Kidney epithelial cell (primary cell): ENCODE measurements at regions not wholly inside any gene's neighbourhood (a gene's known extent, or its start where the extent isn't known, plus 50 kb on each side); places are given as distances from the start of the nearest gene placed in this dataset.

Experiments used
- DNase-seq: peaks from one replicate; pipeline ENCODE4 v3.0.0-alpha.2; 2010; ENCODE audit warnings: low read depth
- H3K27me3 ChIP-seq: 2 replicates; pipeline ENCODE4 v1.6.0; 2011; ENCODE audit warnings: low read length; ENCODE audit not compliant: control insufficient read depth, insufficient read depth
- H3K36me3 ChIP-seq: 2 replicates; pipeline ENCODE4 v1.5.1; 2011; ENCODE audit warnings: low read length; ENCODE audit not compliant: control insufficient read depth, insufficient read depth
- H3K4me3 ChIP-seq: 2 replicates; pipeline ENCODE4 v1.5.1; 2011; ENCODE audit warnings: low read depth, mild to moderate bottlenecking, control low read depth, low read length
- TF ChIP-seq, protein P1 (sequence below): IDR thresholded peaks from 2 replicates; pipeline ENCODE4 v1.5.1; 2011; ENCODE audit warnings: mild to moderate bottlenecking, moderate library complexity, low read length, control low read depth, inconsistent platforms; ENCODE audit not compliant: insufficient read depth, poor library complexity, severe bottlenecking

DNA sequence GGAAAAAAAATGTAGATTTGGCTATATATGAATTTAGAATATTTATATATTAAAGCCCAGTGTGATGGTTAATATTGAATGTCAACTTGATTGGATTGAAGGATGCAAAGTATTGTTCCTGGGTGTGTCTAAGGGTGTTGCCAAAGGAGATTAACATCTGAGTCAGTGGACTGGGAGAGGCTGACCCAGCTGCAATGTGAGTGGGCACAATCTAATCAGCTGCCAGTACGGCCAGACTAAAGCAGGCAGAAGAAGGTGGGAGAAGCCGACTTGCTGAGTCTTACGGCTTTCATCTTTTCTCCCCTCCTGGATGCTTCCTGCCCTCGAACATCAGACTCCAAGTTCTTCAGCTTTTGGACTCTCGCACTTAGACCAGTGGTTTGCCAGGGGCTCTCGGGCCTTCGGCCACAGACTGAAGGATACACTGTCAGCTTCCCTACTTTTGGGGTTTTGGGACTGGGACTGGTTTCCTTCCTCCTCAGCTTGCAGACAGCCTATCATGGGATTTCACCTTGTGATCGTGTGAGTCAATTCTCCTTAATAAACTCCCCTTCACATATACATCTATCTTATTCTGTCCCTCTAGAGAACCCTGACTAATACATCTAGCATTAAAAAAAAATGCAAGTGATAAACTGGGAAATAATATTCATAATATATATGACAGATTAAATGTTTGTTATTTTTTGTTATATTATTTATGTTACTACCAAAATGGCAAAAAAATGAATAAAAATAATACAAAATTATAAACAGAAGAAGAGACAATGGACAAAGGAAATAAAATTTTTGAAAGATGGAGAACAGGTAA is 122.4 kb downstream of the DLEU7 start:
- Histone ChIP-seq H3K27me3 (no peaks in the 10 kb centered on the region), H3K36me3 (no peaks in the 10 kb centered on the region), H3K4me3 (no peak overlapping the region)
- TF ChIP-seq, protein P1, sequence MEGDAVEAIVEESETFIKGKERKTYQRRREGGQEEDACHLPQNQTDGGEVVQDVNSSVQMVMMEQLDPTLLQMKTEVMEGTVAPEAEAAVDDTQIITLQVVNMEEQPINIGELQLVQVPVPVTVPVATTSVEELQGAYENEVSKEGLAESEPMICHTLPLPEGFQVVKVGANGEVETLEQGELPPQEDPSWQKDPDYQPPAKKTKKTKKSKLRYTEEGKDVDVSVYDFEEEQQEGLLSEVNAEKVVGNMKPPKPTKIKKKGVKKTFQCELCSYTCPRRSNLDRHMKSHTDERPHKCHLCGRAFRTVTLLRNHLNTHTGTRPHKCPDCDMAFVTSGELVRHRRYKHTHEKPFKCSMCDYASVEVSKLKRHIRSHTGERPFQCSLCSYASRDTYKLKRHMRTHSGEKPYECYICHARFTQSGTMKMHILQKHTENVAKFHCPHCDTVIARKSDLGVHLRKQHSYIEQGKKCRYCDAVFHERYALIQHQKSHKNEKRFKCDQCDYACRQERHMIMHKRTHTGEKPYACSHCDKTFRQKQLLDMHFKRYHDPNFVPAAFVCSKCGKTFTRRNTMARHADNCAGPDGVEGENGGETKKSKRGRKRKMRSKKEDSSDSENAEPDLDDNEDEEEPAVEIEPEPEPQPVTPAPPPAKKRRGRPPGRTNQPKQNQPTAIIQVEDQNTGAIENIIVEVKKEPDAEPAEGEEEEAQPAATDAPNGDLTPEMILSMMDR = no peak
- DNase-seq = no peak

DNA sequence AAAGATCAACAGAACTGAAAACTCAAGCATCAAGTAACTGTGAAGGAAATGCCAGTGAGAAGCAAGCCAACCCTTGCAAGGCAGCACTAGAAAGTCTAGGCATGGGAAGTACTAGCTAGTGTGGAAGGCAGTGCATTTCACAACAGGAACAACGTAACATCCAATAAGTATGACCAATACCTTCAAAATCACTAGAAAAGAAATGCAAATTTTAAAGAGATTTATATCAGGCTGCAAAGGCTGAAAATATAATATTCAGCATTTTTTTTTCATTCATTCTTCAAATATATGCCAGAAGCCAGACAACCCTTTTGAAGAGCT is 121.9 kb downstream of the DLEU7 start:
- TF ChIP-seq, protein P1 = no peak
- Histone ChIP-seq H3K27me3 (no peaks in the 10 kb centered on the region), H3K4me3 (no peak overlapping the region), H3K36me3 (no peaks in the 10 kb centered on the region)
- DNase-seq = no peak

DNA sequence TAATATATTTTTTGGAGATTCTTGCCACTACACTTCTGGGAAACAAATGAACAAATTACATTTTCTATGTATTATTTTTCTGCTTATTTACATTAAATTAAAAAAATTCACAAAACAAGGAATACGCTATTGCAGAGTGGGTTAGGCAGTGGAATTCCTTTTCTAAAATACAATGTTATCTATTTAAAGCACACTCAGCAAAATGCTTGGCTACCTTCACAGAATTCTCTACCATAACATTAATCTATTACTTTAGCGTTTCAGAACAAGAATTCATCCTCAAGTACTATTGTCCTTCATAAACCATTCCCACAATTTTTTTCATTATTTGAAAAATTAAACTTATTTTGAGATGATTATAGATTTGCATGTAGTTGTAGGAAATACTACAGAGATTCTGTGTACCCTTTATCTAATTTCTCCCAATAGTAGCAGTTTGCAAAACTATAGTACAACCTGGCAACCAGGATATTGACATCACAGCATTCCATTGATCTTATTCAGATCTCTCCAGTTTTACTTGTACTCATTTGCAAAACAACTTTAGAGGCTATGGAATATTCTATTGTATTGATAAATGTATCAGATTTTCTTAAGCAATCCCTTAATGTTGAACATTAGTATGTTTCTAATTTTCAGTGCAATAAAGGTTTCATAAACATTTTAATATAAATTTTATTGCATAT is 120.9 kb downstream of the DLEU7 start:
- no peaks in the 10 kb centered on the region for H3K27me3 ChIP-seq
- no peak for DNase-seq
- TF ChIP-seq, protein P1 = no peak
- no peaks in the 10 kb centered on the region for H3K36me3 ChIP-seq
- no peak overlapping the region for H3K4me3 ChIP-seq

DNA sequence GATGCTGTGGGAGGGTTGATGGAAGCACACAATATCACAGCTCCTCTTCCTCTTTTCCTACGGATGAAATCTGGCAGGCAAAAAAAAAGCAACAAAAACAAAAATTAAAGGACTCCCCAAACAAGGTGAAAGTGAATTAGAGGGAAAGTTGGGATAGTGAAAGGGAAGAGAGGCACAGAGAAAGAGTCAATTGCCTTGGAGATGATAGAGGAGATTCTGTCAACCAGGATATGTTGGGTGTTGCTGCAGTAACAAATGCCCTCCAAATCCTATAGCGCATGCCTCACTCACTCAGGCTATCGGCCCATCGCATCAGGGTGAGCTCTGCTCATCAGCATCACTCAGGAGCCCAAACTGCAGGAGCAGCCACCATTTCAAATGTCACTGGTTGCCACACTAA is 119.1 kb downstream of the DLEU7 start:
- TF ChIP-seq, protein P1 = no peak
- Histone ChIP-seq H3K27me3 (no peaks in the 10 kb centered on the region), H3K36me3 (no peaks in the 10 kb centered on the region), H3K4me3 (no peak overlapping the region)
- DNase-seq = no peak

DNA sequence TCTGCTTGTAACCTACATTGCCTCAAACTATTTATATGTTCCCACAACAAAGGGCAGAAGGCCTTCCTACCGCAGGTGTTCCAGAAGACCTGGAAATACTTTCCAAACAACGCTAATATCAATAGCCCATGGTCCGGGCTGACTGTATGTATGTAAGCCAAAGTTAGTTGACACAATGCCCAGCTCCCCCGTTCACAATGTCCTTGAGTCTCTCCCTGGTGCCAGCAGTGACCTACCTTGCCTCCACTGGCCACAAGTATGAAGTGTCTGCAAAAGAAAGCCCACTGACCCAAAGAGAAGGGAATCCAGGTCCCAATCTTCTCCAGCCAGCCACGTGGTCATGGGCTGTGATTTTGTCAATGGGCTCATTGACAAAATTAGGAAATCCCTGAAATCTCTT is 118.6 kb downstream of the DLEU7 start:
- H3K36me3 ChIP-seq = no peaks in the 10 kb centered on the region
- no peak for DNase-seq
- TF ChIP-seq, protein P1 = no peak
- H3K27me3 ChIP-seq = no peaks in the 10 kb centered on the region
- H3K4me3 ChIP-seq = no peak overlapping the region
